B cell (primary cell): ENCODE measurements at regions not wholly inside any gene's neighbourhood (a gene's known extent, or its start where the extent isn't known, plus 50 kb on each side); places are given as distances from the start of the nearest gene placed in this dataset.

ENCODE experiments used
- ATAC-seq: fragments of 200-7000 bp; cut with Tn5 transposase; one replicate; pipeline ENCODE4 v1.10.0; 2021; ENCODE audit warnings: low read depth, mild to moderate bottlenecking, moderate number of reproducible peaks, moderate library complexity
- CTCF ChIA-PET: fragments of 350-600 bp; sonication (Branson Sonifier 250); formaldehyde crosslinking; loops from one replicate; lab custom pipeline; 2021; ENCODE audit warnings: antibody characterized with exemption, inconsistent platforms; lab: Charles Lee
- POLR2A ChIA-PET: fragments of 350-600 bp; sonication (Branson Sonifier 250); formaldehyde crosslinking; loops from one replicate; lab custom pipeline; 2021; ENCODE audit warnings: antibody characterized with exemption; lab: Charles Lee
- DNase-seq: peaks from one replicate; pipeline ENCODE4 v3.0.0; 2013
- H2AFZ ChIP-seq: 2 replicates; pipeline ENCODE4 v1.6.1; 2012; ENCODE audit warnings: mild to moderate bottlenecking, low read depth, low read length; ENCODE audit not compliant: insufficient read depth, poor library complexity, severe bottlenecking
- H3K27ac ChIP-seq, 2 donors: 1 replicate in 1 of 2; 2 replicates in 1 of 2; pipeline ENCODE4 v1.5.1; 2012 to 2013; ENCODE audit warnings: low read length in 2 of 2, mild to moderate bottlenecking in 2 of 2, moderate library complexity in 1 of 2
- H3K27me3 ChIP-seq, 4 experiments: fragments of 200-600 bp in 1 of 4; sonication (generic) in 1 of 4; replicated peaks in 1 of 4; 1 replicate in 2 of 4; 2 replicates in 2 of 4; pipeline versions ENCODE4 v1.6.1 to v1.7.0; 2013 to 2016; ENCODE audit warnings: low read length in 3 of 4, mild to moderate bottlenecking in 2 of 4, mixed read lengths in 1 of 4, moderate library complexity in 1 of 4; ENCODE audit not compliant: insufficient read depth in 4 of 4, control insufficient read depth in 3 of 4; ENCODE audit errors: control extremely low read depth in 1 of 4
- H3K36me3 ChIP-seq, 2 experiments: replicated peaks in 1 of 2; 1 replicate in 1 of 2; 2 replicates in 1 of 2; pipeline versions ENCODE4 v1.6.1 to v1.7.1; 2013; ENCODE audit warnings: low read length in 1 of 2; ENCODE audit not compliant: insufficient read depth in 2 of 2, control insufficient read depth in 1 of 2; ENCODE audit errors: control extremely low read depth in 1 of 2, extremely low read depth in 1 of 2
- H3K4me1 ChIP-seq, 2 donors: fragments of 200-600 bp in 1 of 2; sonication (generic) in 1 of 2; 1 replicate in 1 of 2; 2 replicates in 1 of 2; pipeline versions ENCODE4 v1.5.1 to v1.6.1; 2013 to 2017; ENCODE audit warnings: low read length in 2 of 2; ENCODE audit not compliant: control insufficient read depth in 2 of 2, insufficient read depth in 2 of 2
- H3K4me2 ChIP-seq: replicated peaks from 2 replicates; pipeline ENCODE3; 2012; ENCODE audit warnings: mild to moderate bottlenecking, low read depth, low read length; ENCODE audit not compliant: poor library complexity, severe bottlenecking
- H3K4me3 ChIP-seq, 5 experiments: fragments of 200-600 bp in 1 of 5; sonication (generic) in 1 of 5; 1 replicate in 3 of 5; 2 replicates in 2 of 5; pipeline versions ENCODE4 v1.5.1 to v1.7.0; 2011 to 2016; ENCODE audit warnings: low read length in 4 of 5, mild to moderate bottlenecking in 4 of 5, low read depth in 2 of 5, control low read depth in 1 of 5, moderate library complexity in 1 of 5; ENCODE audit not compliant: insufficient read depth in 1 of 5; ENCODE audit errors: control extremely low read depth in 1 of 5, extremely low read depth in 1 of 5
- H3K79me2 ChIP-seq: fragments of 200-600 bp; sonication (generic); one replicate; pipeline ENCODE4 v1.6.0; 2016; ENCODE audit warnings: low read length; ENCODE audit not compliant: control insufficient read depth, insufficient read depth
- H3K9ac ChIP-seq: fragments of 200-600 bp; sonication (generic); 2 replicates; pipeline ENCODE4 v1.6.1; 2017; ENCODE audit warnings: mild to moderate bottlenecking, low read length, moderate library complexity
- H3K9me3 ChIP-seq, 3 donors: one replicate each; pipeline versions ENCODE4 v1.6.1 to v1.7.1; 2013; ENCODE audit warnings: low read length in 2 of 3; ENCODE audit not compliant: control insufficient read depth in 2 of 3, insufficient read depth in 1 of 3; ENCODE audit errors: control extremely low read depth in 1 of 3
- H4K20me1 ChIP-seq: 2 replicates; pipeline ENCODE4 v1.6.0; 2012; ENCODE audit warnings: mild to moderate bottlenecking, low read length; ENCODE audit not compliant: insufficient read depth, control insufficient read depth, poor library complexity, severe bottlenecking
- H3K27ac Mint-ChIP-seq: one replicate; pipeline ENCODE4 v1.8.0; 2021; ENCODE audit warnings: mixed read lengths
- H3K27me3 Mint-ChIP-seq: one replicate; pipeline ENCODE4 v1.8.0; 2021; ENCODE audit warnings: mixed read lengths
- H3K4me1 Mint-ChIP-seq: one replicate; pipeline ENCODE4 v1.8.0; 2021; ENCODE audit warnings: mixed read lengths
- H3K4me3 Mint-ChIP-seq: one replicate; pipeline ENCODE4 v1.8.0; 2021; ENCODE audit warnings: mixed read lengths
- H3K9me3 Mint-ChIP-seq: one replicate; pipeline ENCODE4 v1.8.0; 2022; ENCODE audit warnings: mixed read lengths; ENCODE audit not compliant: insufficient read depth
- CTCF ChIP-seq: fragments of 200-600 bp; IDR thresholded peaks from one replicate; pipeline ENCODE4 v1.8.0; 2022; ENCODE audit warnings: antibody characterized with exemption, mild to moderate bottlenecking
- EZH2 ChIP-seq: IDR thresholded peaks from 2 replicates; pipeline ENCODE4 v1.6.1; 2012; ENCODE audit warnings: borderline replicate concordance, low read depth, mild to moderate bottlenecking, moderate library complexity, low read length; ENCODE audit not compliant: insufficient read depth, poor library complexity, severe bottlenecking
- WGBS: methylation state at CpG from one replicate; pipeline ENCODE4 v1.1.5; 2013; ENCODE audit warnings: missing lambda C conversion rate; ENCODE audit not compliant: insufficient coverage; 5-methylcytosine and 5-hydroxymethylcytosine counted together
- intact Hi-C: fragments of 100-400 bp; cut with micrococcal nuclease; formaldehyde crosslinking; loops from one replicate; pipeline ENCODE4 v1.10.0; 2022

- peak overlapping the region; percentile 85 for H3K27ac Mint-ChIP-seq
- H3K9ac ChIP-seq: no peak overlapping the region
These were observed 205.2 kb upstream of the ZNF608 start for GRCh38 chr5:124951661-124952060.

More at GRCh38 chr5:124951661-124952060, 205.2 kb upstream of the ZNF608 start:
- peaks cover 13% of the 10 kb centered on the region for H3K4me1 Mint-ChIP-seq
- no peaks in the 10 kb centered on the region for H3K27me3 Mint-ChIP-seq
- peak overlapping the region; percentile 60 for H3K4me2 ChIP-seq
- intact Hi-C loops: loop anchor here (2.0 to 5.0 kb wide), 2 partner anchors 13 to 56 kb away; no protein-coding TSS in a partner anchor
- H3K4me1 ChIP-seq: peaks cover 12 to 23% of the 10 kb centered on the region in 2 donors
- peak overlapping the region; percentile 39 for H2AFZ ChIP-seq
- CTCF ChIA-PET: interaction anchor here (0.8 kb wide), 1 partner anchor 203 kb away, joined by 6 read pairs; no protein-coding TSS in a partner anchor
- POLR2A ChIA-PET: interaction anchor here (0.6 to 0.7 kb wide), 2 partner anchors 18 to 203 kb away, joined by 3 to 7 read pairs; no protein-coding TSS in a partner anchor
- WGBS: 66% methylated on average over 3 of the region's 3 CpGs
- H3K36me3 ChIP-seq: no peaks in the 10 kb centered on the region
- H3K27ac ChIP-seq: peak overlapping the region; percentile 64 to 84
- H3K79me2 ChIP-seq: no peaks in the 10 kb centered on the region
- DNase-seq: peak; percentile 57
- peak overlapping the region; percentile 66 for H3K4me3 Mint-ChIP-seq
- no peaks in the 10 kb centered on the region for H4K20me1 ChIP-seq
- peak overlapping the region in 3 of 5 experiments; percentile 1 to 27 (median 21) for H3K4me3 ChIP-seq
- peak; percentile 61 for ATAC-seq
- peaks cover 0 to 7% (median 0%) of the 10 kb centered on the region in 3 donors for H3K9me3 ChIP-seq
- no peaks in the 10 kb centered on the region for H3K9me3 Mint-ChIP-seq
- TF ChIP-seq CTCF (no peak), EZH2 (no peak)
- H3K27me3 ChIP-seq: no peaks in the 10 kb centered on the region
